ENCODE measurements at regions not wholly inside any gene's neighbourhood (a gene's known extent, or its start where the extent isn't known, plus 50 kb on each side); places are given as distances from the start of the nearest gene placed in this dataset.

- DNase-seq (ENCODE audit: low read depth) = no peak
- no peak for TF ChIP-seq CTCF (IDR thresholded peaks at IDR 0.05; ENCODE audit: low read length, missing control alignments)
- no peak overlapping the region for H3K4me3 ChIP-seq (replicated peaks; ENCODE audit: low read depth, low read length)
Measured at GRCh38 chr7:73974101-73974947, 53.6 kb upstream of the ELN start.

GRCh38 chr7:73974948-73975926 lies 52.7 kb upstream of the ELN start:
- TF ChIP-seq CTCF (IDR thresholded peaks at IDR 0.05; ENCODE audit: low read length, missing control alignments) = no peak
- no peak for DNase-seq (ENCODE audit: low read depth)

GRCh38 chr7:73976761-73977618 lies 51.0 kb upstream of the ELN start:
- H3K4me3 ChIP-seq (replicated peaks; ENCODE audit: low read depth, low read length) = no peak overlapping the region
- TF ChIP-seq CTCF (IDR thresholded peaks at IDR 0.05; ENCODE audit: low read length, missing control alignments) = no peak
- DNase-seq (ENCODE audit: low read depth) = no peak

More at GRCh38 chr7:73974948-73975926, 52.7 kb upstream of the ELN start:
- H3K4me3 ChIP-seq (replicated peaks; ENCODE audit: low read depth, low read length) = no peak overlapping the region

- H3K4me3 ChIP-seq (replicated peaks; ENCODE audit: low read depth, low read length) = no peak overlapping the region
- no peak for DNase-seq (ENCODE audit: low read depth)
- no peak for TF ChIP-seq CTCF (IDR thresholded peaks at IDR 0.05; ENCODE audit: low read length, missing control alignments)
Measured at GRCh38 chr7:73977619-73978618, 50.1 kb upstream of the ELN start.
